Daoy (cell line): ENCODE measurements at regions not wholly inside any gene's neighbourhood (a gene's known extent, or its start where the extent isn't known, plus 50 kb on each side); places are given as distances from the start of the nearest gene placed in this dataset.
"Not testable (repeated sequence)": the region's sequence is repeated elsewhere in the genome, so short reads cannot be mapped to it uniquely, and the experiment has no call there.

Experiments
- DNase-seq: peaks from one replicate; pipeline ENCODE4 v3.0.0-alpha.2; 2015; ENCODE audit warnings: low read depth

GRCh38 chr7:152504367-152504766 is 68.6 kb upstream of the KMT2C start:
- no peak for DNase-seq

GRCh38 chr7:152502813-152503790 is 67.3 kb upstream of the KMT2C start:
- DNase-seq = no peak

- peak; percentile 30 for DNase-seq
Measured at GRCh38 chr7:152501506-152501905, 65.7 kb upstream of the KMT2C start.

- DNase-seq = not testable (repeated sequence)
Measured at GRCh38 chr7:152499969-152500368, 64.2 kb upstream of the KMT2C start.

- DNase-seq = no peak
Measured at GRCh38 chr7:152495867-152496266, 60.1 kb upstream of the KMT2C start.

- no peak for DNase-seq
Measured at GRCh38 chr7:152492952-152493351, 57.1 kb upstream of the KMT2C start.

GRCh38 chr7:152489044-152489443 is 53.2 kb upstream of the KMT2C start:
- no peak for DNase-seq

- DNase-seq = no peak
Measured at GRCh38 chr7:152486968-152487367, 51.2 kb upstream of the KMT2C start.

- no peak for DNase-seq
Measured at GRCh38 chr7:152485826-152486225, 50.0 kb upstream of the KMT2C start.
